RWPE2 (cell line): ENCODE measurements at regions not wholly inside any gene's neighbourhood (a gene's known extent, or its start where the extent isn't known, plus 50 kb on each side); places are given as distances from the start of the nearest gene placed in this dataset.

ENCODE experiments used
- ATAC-seq: fragments of 200-7000 bp; cut with Tn5 transposase; 3 replicates; pipeline ENCODE4 v1.9.1; 2021; ENCODE audit warnings: low read depth
- DNase-seq: peaks from one replicate; pipeline ENCODE4 v3.0.0-alpha.2; 2020; ENCODE audit warnings: low spot score
- H3K27ac ChIP-seq: fragments of 450-650 bp; 2 replicates; pipeline ENCODE4 v1.5.1; 2017; ENCODE audit warnings: mild to moderate bottlenecking; ENCODE audit not compliant: poor library complexity, severe bottlenecking
- H3K27me3 ChIP-seq: fragments of 250-450 bp; sonication (Bioruptor Pico); 2 replicates; pipeline ENCODE4 v1.5.1; 2021; ENCODE audit warnings: mild to moderate bottlenecking, moderate library complexity; ENCODE audit not compliant: insufficient read depth, poor library complexity, severe bottlenecking
- H3K36me3 ChIP-seq: fragments of 250-450 bp; sonication (Bioruptor Pico); 2 replicates; pipeline ENCODE4 v1.5.1; 2020; ENCODE audit warnings: low read depth, mild to moderate bottlenecking, moderate library complexity
- H3K4me1 ChIP-seq: fragments of 250-450 bp; sonication (Bioruptor Pico); 2 replicates; pipeline ENCODE4 v1.5.1; 2021; ENCODE audit warnings: mild to moderate bottlenecking, moderate library complexity; ENCODE audit not compliant: insufficient read depth, poor library complexity, severe bottlenecking
- H3K4me3 ChIP-seq: fragments of 250-450 bp; sonication (Bioruptor Pico); 2 replicates; pipeline ENCODE4 v1.5.1; 2021; ENCODE audit warnings: mild to moderate bottlenecking, moderate library complexity; ENCODE audit not compliant: severe bottlenecking
- H3K9me3 ChIP-seq: fragments of 250-450 bp; sonication (Bioruptor Pico); 2 replicates; pipeline ENCODE4 v1.5.1; 2021; ENCODE audit warnings: mild to moderate bottlenecking, moderate library complexity; ENCODE audit not compliant: severe bottlenecking
- CTCF ChIP-seq: fragments of 450-650 bp; IDR thresholded peaks from one replicate; pipeline ENCODE4 v1.5.1; 2017; ENCODE audit warnings: mild to moderate bottlenecking, moderate library complexity; ENCODE audit not compliant: poor library complexity, severe bottlenecking

GRCh38 chr6:97989451-97989850 lies 706.4 kb upstream of the MMS22L start:
- no peak overlapping the region for H3K4me3 ChIP-seq
- TF ChIP-seq CTCF = no peak
- H3K36me3 ChIP-seq = no peaks in the 10 kb centered on the region
- ATAC-seq = no peak
- H3K9me3 ChIP-seq = no peaks in the 10 kb centered on the region
- no peaks in the 10 kb centered on the region for H3K4me1 ChIP-seq
- no peak overlapping the region for H3K27ac ChIP-seq
- DNase-seq = no peak
- H3K27me3 ChIP-seq = peaks cover 9% of the 10 kb centered on the region

GRCh38 chr6:97995158-97995557 lies 712.1 kb upstream of the MMS22L start:
- Histone ChIP-seq H3K4me3 (no peak overlapping the region), H3K27me3 (peaks cover 9% of the 10 kb centered on the region), H3K9me3 (no peaks in the 10 kb centered on the region), H3K36me3 (no peaks in the 10 kb centered on the region), H3K27ac (no peak overlapping the region), H3K4me1 (no peaks in the 10 kb centered on the region)
- no peak for TF ChIP-seq CTCF
- ATAC-seq (no peak), DNase-seq (no peak)

GRCh38 chr6:98002678-98003077 lies 719.7 kb upstream of the MMS22L start:
- H3K4me3 ChIP-seq = no peak overlapping the region
- ATAC-seq = no peak
- no peaks in the 10 kb centered on the region for H3K9me3 ChIP-seq
- DNase-seq = no peak
- H3K4me1 ChIP-seq = no peaks in the 10 kb centered on the region
- no peak for TF ChIP-seq CTCF
- H3K27ac ChIP-seq = no peak overlapping the region
- no peaks in the 10 kb centered on the region for H3K36me3 ChIP-seq
- no peaks in the 10 kb centered on the region for H3K27me3 ChIP-seq

- ATAC-seq (no peak), DNase-seq (no peak)
- no peaks in the 10 kb centered on the region for H3K36me3 ChIP-seq
- H3K27ac ChIP-seq = no peak overlapping the region
- TF ChIP-seq CTCF = no peak
- no peaks in the 10 kb centered on the region for H3K4me1 ChIP-seq
- no peak overlapping the region for H3K4me3 ChIP-seq
- peaks cover 15% of the 10 kb centered on the region for H3K27me3 ChIP-seq
- H3K9me3 ChIP-seq = peaks cover 2% of the 10 kb centered on the region
Measured at GRCh38 chr6:98014442-98015201, 731.6 kb upstream of the MMS22L start.

GRCh38 chr6:98016565-98016964 lies 733.5 kb upstream of the MMS22L start:
- DNase-seq = no peak
- H3K4me3 ChIP-seq = no peak overlapping the region

More at GRCh38 chr6:98016565-98016964, 733.5 kb upstream of the MMS22L start:
- ATAC-seq = no peak
- TF ChIP-seq CTCF = no peak
- H3K27ac ChIP-seq = no peak overlapping the region
- peaks cover 2% of the 10 kb centered on the region for H3K9me3 ChIP-seq
- peaks cover 20% of the 10 kb centered on the region for H3K27me3 ChIP-seq
- H3K4me1 ChIP-seq = no peaks in the 10 kb centered on the region
- H3K36me3 ChIP-seq = no peaks in the 10 kb centered on the region
